Natural killer cell (primary cell): ENCODE measurements at regions not wholly inside any gene's neighbourhood (a gene's known extent, or its start where the extent isn't known, plus 50 kb on each side); places are given as distances from the start of the nearest gene placed in this dataset.

Experiments used
- ATAC-seq, 3 donors: fragments of 150-1000 bp in 2 of 3; fragments of 200-7000 bp in 1 of 3; cut with Tn5 transposase; 1 replicate in 1 of 3; 2 replicates in 2 of 3; pipeline ENCODE4 v1.10.0; 2021; ENCODE audit warnings: mild to moderate bottlenecking in 2 of 3, moderate library complexity in 2 of 3
- DNase-seq, 2 donors: peaks; one replicate each; pipeline versions ENCODE4 v3.0.0 to v3.0.0-alpha.2; 2013 to 2021; ENCODE audit warnings: mixed read lengths in 1 of 2
- H3K27ac ChIP-seq: one replicate; pipeline ENCODE4 v1.5.1; 2013; ENCODE audit warnings: mild to moderate bottlenecking, low read length
- H3K27me3 ChIP-seq: one replicate; pipeline ENCODE4 v1.6.1; 2013; ENCODE audit warnings: low read length; ENCODE audit not compliant: control insufficient read depth, insufficient read depth
- H3K36me3 ChIP-seq: one replicate; pipeline ENCODE4 v1.6.1; 2013; ENCODE audit warnings: low read length; ENCODE audit not compliant: control insufficient read depth, insufficient read depth
- H3K4me1 ChIP-seq: one replicate; pipeline ENCODE4 v1.6.1; 2013; ENCODE audit warnings: low read length; ENCODE audit not compliant: control insufficient read depth, insufficient read depth
- H3K4me3 ChIP-seq: one replicate; pipeline ENCODE4 v1.5.1; 2013; ENCODE audit warnings: low read length
- H3K9me3 ChIP-seq: one replicate; pipeline ENCODE4 v1.6.1; 2013; ENCODE audit warnings: low read length; ENCODE audit not compliant: control insufficient read depth, insufficient read depth
- H3K27ac Mint-ChIP-seq, 2 donors: one replicate each; pipeline ENCODE4 v1.8.0; 2022; ENCODE audit warnings: mild to moderate bottlenecking in 2 of 2, mixed read lengths in 2 of 2, moderate library complexity in 1 of 2
- H3K27me3 Mint-ChIP-seq, 2 donors: one replicate each; pipeline ENCODE4 v1.8.0; 2022; ENCODE audit warnings: low read depth in 2 of 2, mixed read lengths in 2 of 2
- H3K36me3 Mint-ChIP-seq: one replicate; pipeline ENCODE4 v1.8.0; 2022; ENCODE audit warnings: mixed read lengths
- H3K4me1 Mint-ChIP-seq, 2 donors: one replicate each; pipeline ENCODE4 v1.8.0; 2022; ENCODE audit warnings: mixed read lengths in 2 of 2
- H3K4me3 Mint-ChIP-seq: one replicate; pipeline ENCODE4 v1.8.0; 2022; ENCODE audit warnings: mild to moderate bottlenecking, moderate library complexity, mixed read lengths
- H3K9me3 Mint-ChIP-seq, 2 donors: one replicate each; pipeline ENCODE4 v1.8.0; 2022; ENCODE audit warnings: mixed read lengths in 2 of 2
- CTCF ChIP-seq: fragments of 200-600 bp; IDR thresholded peaks from one replicate; pipeline ENCODE4 v1.8.0; 2022; ENCODE audit warnings: antibody characterized with exemption
- WGBS: methylation state at CpG from one replicate; pipeline ENCODE4 v1.1.7; 2013; ENCODE audit warnings: missing lambda C conversion rate; ENCODE audit not compliant: insufficient coverage; 5-methylcytosine and 5-hydroxymethylcytosine counted together
- intact Hi-C: fragments of 100-400 bp; cut with micrococcal nuclease; formaldehyde crosslinking; loops from one replicate; pipeline ENCODE4 v1.14.2; 2022

GRCh38 chr1:105565006-105565405, 1491.5 kb upstream of the PRMT6 start:
- peaks cover 12% of the 10 kb centered on the region for H3K36me3 Mint-ChIP-seq
- H3K4me3 ChIP-seq = no peak overlapping the region
- no peaks in the 10 kb centered on the region for H3K36me3 ChIP-seq
- H3K27ac Mint-ChIP-seq = no peak overlapping the region
- H3K27me3 ChIP-seq = no peaks in the 10 kb centered on the region
- WGBS = 0% methylated on average over 1 of the region's 2 CpGs
- H3K9me3 Mint-ChIP-seq = peaks cover 6 to 12% of the 10 kb centered on the region in 2 donors
- no peak for ATAC-seq
- H3K4me1 ChIP-seq = no peaks in the 10 kb centered on the region
- no peak for TF ChIP-seq CTCF
- intact Hi-C loops = no loop called here
- H3K4me1 Mint-ChIP-seq = no peaks in the 10 kb centered on the region
- H3K27me3 Mint-ChIP-seq = no peaks in the 10 kb centered on the region
- peaks cover 2% of the 10 kb centered on the region for H3K9me3 ChIP-seq
- no peak overlapping the region for H3K27ac ChIP-seq
- no peak overlapping the region for H3K4me3 Mint-ChIP-seq
- DNase-seq = no peak

GRCh38 chr1:105585791-105586190, 1470.7 kb upstream of the PRMT6 start:
- Histone ChIP-seq H3K36me3 (no peaks in the 10 kb centered on the region), H3K9me3 (no peaks in the 10 kb centered on the region), H3K27ac (no peak overlapping the region), H3K4me1 (no peaks in the 10 kb centered on the region), H3K27me3 (no peaks in the 10 kb centered on the region), H3K4me3 (no peak overlapping the region)
- DNase-seq = no peak
- Mint-ChIP-seq H3K4me1 (no peaks in the 10 kb centered on the region), H3K36me3 (peaks cover 6% of the 10 kb centered on the region), H3K9me3 (peaks cover 5 to 21% of the 10 kb centered on the region in 2 donors), H3K27me3 (no peaks in the 10 kb centered on the region), H3K27ac (no peak overlapping the region), H3K4me3 (no peak overlapping the region)
- 0% methylated on average over 1 of the region's 2 CpGs for WGBS
- no peak for ATAC-seq
- TF ChIP-seq CTCF = no peak
- intact Hi-C loops = no loop called here

GRCh38 chr1:105591681-105592080, 1464.8 kb upstream of the PRMT6 start:
- no peak overlapping the region for H3K4me3 Mint-ChIP-seq
- TF ChIP-seq CTCF = no peak
- DNase-seq = no peak
- H3K27me3 ChIP-seq = no peaks in the 10 kb centered on the region
- H3K9me3 Mint-ChIP-seq = peaks cover 14 to 23% of the 10 kb centered on the region in 2 donors
- no peaks in the 10 kb centered on the region for H3K36me3 ChIP-seq
- no peak overlapping the region for H3K4me3 ChIP-seq
- 50% methylated on average over 1 of the region's 1 CpG for WGBS
- intact Hi-C loops = no loop called here
- no peaks in the 10 kb centered on the region for H3K9me3 ChIP-seq
- no peak overlapping the region for H3K27ac ChIP-seq
- H3K4me1 Mint-ChIP-seq = no peaks in the 10 kb centered on the region
- no peaks in the 10 kb centered on the region for H3K27me3 Mint-ChIP-seq
- no peaks in the 10 kb centered on the region for H3K4me1 ChIP-seq
- no peak overlapping the region for H3K27ac Mint-ChIP-seq
- peaks cover 7% of the 10 kb centered on the region for H3K36me3 Mint-ChIP-seq
- ATAC-seq = no peak

GRCh38 chr1:105608713-105609112, 1447.8 kb upstream of the PRMT6 start:
- ATAC-seq (no peak), DNase-seq (no peak)
- 11% methylated on average over 1 of the region's 2 CpGs for WGBS
- Histone ChIP-seq H3K9me3 (no peaks in the 10 kb centered on the region), H3K4me1 (no peaks in the 10 kb centered on the region), H3K36me3 (no peaks in the 10 kb centered on the region), H3K4me3 (no peak overlapping the region), H3K27me3 (no peaks in the 10 kb centered on the region), H3K27ac (no peak overlapping the region)
- no peaks in the 10 kb centered on the region for H3K4me1 Mint-ChIP-seq
- H3K9me3 Mint-ChIP-seq = peaks cover 17 to 18% of the 10 kb centered on the region in 2 donors
- no peak overlapping the region for H3K4me3 Mint-ChIP-seq
- intact Hi-C loops = no loop called here
- TF ChIP-seq CTCF = no peak
- H3K27me3 Mint-ChIP-seq = no peaks in the 10 kb centered on the region
- H3K27ac Mint-ChIP-seq = no peak overlapping the region
- H3K36me3 Mint-ChIP-seq = no peaks in the 10 kb centered on the region
